A549 (cell line): ENCODE measurements at regions not wholly inside any gene's neighbourhood (a gene's known extent, or its start where the extent isn't known, plus 50 kb on each side); places are given as distances from the start of the nearest gene placed in this dataset.

Experiments used
- ATAC-seq, 2 experiments: fragments of 200-7000 bp in 1 of 2; fragments of >200 bp in 1 of 2; cut with Nextera tagmentation in 1 of 2; cut with Tn5 transposase in 1 of 2; 3 replicates each; pipeline versions ENCODE4 v1.8.0 to v1.9.1; 2018 to 2020; ENCODE audit warnings: mild to moderate bottlenecking in 1 of 2, moderate library complexity in 1 of 2
- CTCF ChIA-PET: fragments of 300-600 bp; sonication (Branson Sonifier 250); formaldehyde crosslinking; extraction: SDS; loops from one replicate; lab custom pipeline; 2021; ENCODE audit warnings: antibody characterized with exemption, inconsistent platforms; lab: Yijun Ruan, JAX
- POLR2A ChIA-PET: fragments of 350-600 bp; formaldehyde crosslinking; extraction: SDS; loops from one replicate; lab custom pipeline; 2021; ENCODE audit warnings: antibody characterized with exemption, inconsistent platforms; lab: Yijun Ruan, JAX
- DNase-seq, 2 experiments: peaks; one replicate each; pipeline versions ENCODE4 v3.0.0 to v3.0.0-alpha.2; 2011 to 2016; ENCODE audit warnings: low read depth in 1 of 2, low spot score in 1 of 2
- FAIRE-seq: peaks from 2 replicates; lab custom pipeline; 2011; peaks lifted over from hg19 to GRCh38; lab: Jason Lieb, UNC
- H3K27ac ChIP-seq, 2 experiments: fragments of >200 bp; sonication (Bioruptor Twin); formaldehyde crosslinking; 3 replicates each; pipeline ENCODE4 v1.5.1; 2016 to 2017
- H3K4me1 ChIP-seq: fragments of >200 bp; sonication (Bioruptor Twin); formaldehyde crosslinking; 3 replicates; pipeline ENCODE4 v1.6.1; 2016
- H3K4me2 ChIP-seq: fragments of >200 bp; sonication (Bioruptor Twin); formaldehyde crosslinking; 3 replicates; pipeline ENCODE4 v1.6.1; 2016
- H3K4me3 ChIP-seq: fragments of >200 bp; sonication (Bioruptor Twin); formaldehyde crosslinking; 3 replicates; pipeline ENCODE4 v1.5.1; 2016
- H3K9me3 ChIP-seq: fragments of >200 bp; sonication (Bioruptor Twin); formaldehyde crosslinking; 3 replicates; pipeline ENCODE4 v1.6.1; 2016
- BHLHE40 ChIP-seq: IDR thresholded peaks from 2 replicates; pipeline ENCODE4 v1.6.1; 2012; ENCODE audit warnings: low read depth, low read length, inconsistent platforms
- CEBPB ChIP-seq, 2 experiments: fragments of >200 bp in 1 of 2; sonication (Bioruptor Twin) in 1 of 2; formaldehyde crosslinking in 1 of 2; IDR thresholded peaks; 2 replicates each; pipeline ENCODE4 v1.6.1; 2012 to 2016
- EHF ChIP-seq: fragments of 250-450 bp; sonication (Bioruptor Pico); IDR thresholded peaks from 2 replicates; pipeline ENCODE4 v1.5.0; 2020; ENCODE audit warnings: mild to moderate bottlenecking
- EHMT2 ChIP-seq: fragments of 200-600 bp; sonication (generic); IDR thresholded peaks from 2 replicates; pipeline ENCODE4 v1.6.1; 2016; ENCODE audit warnings: antibody characterized with exemption, low read depth, mild to moderate bottlenecking, moderate library complexity
- EP300 ChIP-seq, 2 experiments: fragments of >200 bp; sonication (Bioruptor Twin); formaldehyde crosslinking; IDR thresholded peaks; 2 replicates in 1 of 2; 3 replicates in 1 of 2; pipeline ENCODE4 v1.6.1; 2016 to 2017
- ESRRA ChIP-seq: fragments of 150-350 bp; IDR thresholded peaks from 2 replicates; pipeline ENCODE4 v1.6.1; 2014; ENCODE audit warnings: mild to moderate bottlenecking, low read length, borderline replicate concordance
- FOSB ChIP-seq: fragments of 250-450 bp; sonication (Bioruptor Pico); IDR thresholded peaks from 2 replicates; pipeline ENCODE4 v1.5.0; 2020; ENCODE audit warnings: mild to moderate bottlenecking, moderate library complexity
- FOSL2 ChIP-seq, 2 experiments: fragments of 450-650 bp in 1 of 2; fragments of >200 bp in 1 of 2; sonication (Bioruptor Twin) in 1 of 2; formaldehyde crosslinking; IDR thresholded peaks; 2 replicates each; pipeline versions ENCODE4 v1.5.0 to v1.6.1; 2016 to 2020; ENCODE audit warnings: mild to moderate bottlenecking in 1 of 2, moderate library complexity in 1 of 2
- GATA3 ChIP-seq: IDR thresholded peaks from 2 replicates; pipeline ENCODE4 v1.6.1; 2012; ENCODE audit warnings: borderline replicate concordance
- HDAC2 ChIP-seq: fragments of 200-600 bp; sonication (generic); IDR thresholded peaks from 2 replicates; pipeline ENCODE4 v1.6.1; 2016
- JUN ChIP-seq, 2 experiments: fragments of >200 bp; sonication (Bioruptor Twin); formaldehyde crosslinking; IDR thresholded peaks; 2 replicates in 1 of 2; 3 replicates in 1 of 2; pipeline ENCODE4 v1.6.1; 2016 to 2017
- JUNB ChIP-seq: fragments of >200 bp; sonication (Bioruptor Twin); formaldehyde crosslinking; IDR thresholded peaks from 2 replicates; pipeline ENCODE4 v1.6.1; 2016
- MYC ChIP-seq: IDR thresholded peaks from 2 replicates; pipeline ENCODE4 v1.6.1; 2012; ENCODE audit warnings: mild to moderate bottlenecking, inconsistent platforms, low read length, improper control_type of control experiment, borderline replicate concordance
- NFE2L2 ChIP-seq: fragments of 150-350 bp; conservative IDR thresholded peaks from 2 replicates; pipeline ENCODE4 v1.6.1; 2014; ENCODE audit warnings: low read length
- NR3C1 ChIP-seq: fragments of >200 bp; sonication (Bioruptor Twin); formaldehyde crosslinking; IDR thresholded peaks from 3 replicates; pipeline ENCODE4 v1.6.1; 2017
- POLR2A ChIP-seq: IDR thresholded peaks from 2 replicates; pipeline ENCODE4 v1.6.1; 2012; ENCODE audit warnings: mild to moderate bottlenecking, low read length
- POLR2AphosphoS2 ChIP-seq: conservative IDR thresholded peaks from 2 replicates; pipeline ENCODE4 v1.6.1; 2012; ENCODE audit warnings: low read length, improper control_type of control experiment, inconsistent platforms
- RCOR1 ChIP-seq: fragments of 150-350 bp; IDR thresholded peaks from 2 replicates; pipeline ENCODE4 v1.6.1; 2014; ENCODE audit warnings: antibody characterized with exemption, low read length, low read depth
- RFX5 ChIP-seq: fragments of 450-650 bp; IDR thresholded peaks from 2 replicates; pipeline ENCODE4 v1.7.1; 2014; ENCODE audit warnings: antibody characterized with exemption, mild to moderate bottlenecking, moderate library complexity
- RNF2 ChIP-seq: fragments of 200-600 bp; sonication (generic); IDR thresholded peaks from 2 replicates; pipeline ENCODE4 v1.6.1; 2016; ENCODE audit warnings: low read depth, mild to moderate bottlenecking, antibody characterized with exemption, moderate library complexity, borderline replicate concordance
- SMC3 ChIP-seq: fragments of >200 bp; sonication (Bioruptor Twin); formaldehyde crosslinking; IDR thresholded peaks from 3 replicates; pipeline ENCODE4 v1.6.1; 2018; ENCODE audit warnings: inconsistent platforms
- SREBF2 ChIP-seq: fragments of 450-650 bp; IDR thresholded peaks from 2 replicates; pipeline ENCODE4 v1.6.1; 2014; ENCODE audit warnings: mild to moderate bottlenecking, moderate library complexity
- WGBS: methylation state at CpG from one replicate; pipeline ENCODE4 v1.1.6; 2017; ENCODE audit errors: missing lambda C conversion rate; 5-methylcytosine and 5-hydroxymethylcytosine counted together
- TF ChIP-seq, protein P1 (sequence below): fragments of 250-450 bp; sonication (Bioruptor Pico); IDR thresholded peaks from 2 replicates; pipeline ENCODE4 v1.5.0; 2020; ENCODE audit warnings: low read depth, mild to moderate bottlenecking, moderate library complexity
- TF ChIP-seq, protein P2 (sequence below): fragments of 450-650 bp; IDR thresholded peaks from 2 replicates; pipeline ENCODE4 v1.6.1; 2014; ENCODE audit warnings: antibody characterized with exemption
- TF ChIP-seq, protein P3 (sequence below): fragments of 200-600 bp; sonication (generic); IDR thresholded peaks from 2 replicates; pipeline ENCODE4 v1.6.1; 2016; ENCODE audit warnings: antibody characterized with exemption, mild to moderate bottlenecking, moderate library complexity
- TF ChIP-seq, protein P4 (sequence below): IDR thresholded peaks from 2 replicates; pipeline ENCODE4 v1.6.1; 2012

DNA sequence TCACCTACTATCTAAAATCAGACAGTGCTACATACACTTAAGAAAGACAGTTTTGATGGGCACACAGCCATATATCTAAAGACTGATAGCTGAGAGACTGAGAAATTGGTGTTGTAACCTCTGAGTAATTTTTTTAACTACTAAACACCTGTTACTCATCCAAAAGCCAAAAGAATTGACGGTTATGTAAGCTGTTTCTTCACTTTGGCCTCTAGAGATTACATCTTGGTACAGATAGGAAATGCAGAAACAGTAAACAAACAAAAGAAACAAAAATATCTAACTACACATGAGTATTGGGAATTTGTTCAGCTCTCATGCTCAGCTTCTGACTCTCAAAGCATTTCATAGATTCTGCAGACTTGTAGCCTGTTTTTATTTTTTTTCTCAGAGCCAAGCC lies 152.1 kb upstream of the GAS1 start:
- H3K27ac ChIP-seq: no peak overlapping the region
- no peak for DNase-seq
- POLR2A ChIA-PET: no interaction called here
- no peak for FAIRE-seq
- peaks cover 7% of the 10 kb centered on the region; the same call in 2 of the 3 replicates for H3K9me3 ChIP-seq
- 0% methylated on average over 1 of the region's 1 CpG for WGBS
- CTCF ChIA-PET: interaction anchor here (1.1 kb wide), 1 partner anchor 11 kb away, joined by 3 read pairs; no protein-coding TSS in a partner anchor
- no peak overlapping the region for H3K4me3 ChIP-seq
- H3K4me1 ChIP-seq: no peaks in the 10 kb centered on the region
- TF ChIP-seq JUN (IDR thresholded peaks at IDR 0.05) (no peak), JUNB (no peak), GATA3 (no peak)
- TF ChIP-seq, protein P1, sequence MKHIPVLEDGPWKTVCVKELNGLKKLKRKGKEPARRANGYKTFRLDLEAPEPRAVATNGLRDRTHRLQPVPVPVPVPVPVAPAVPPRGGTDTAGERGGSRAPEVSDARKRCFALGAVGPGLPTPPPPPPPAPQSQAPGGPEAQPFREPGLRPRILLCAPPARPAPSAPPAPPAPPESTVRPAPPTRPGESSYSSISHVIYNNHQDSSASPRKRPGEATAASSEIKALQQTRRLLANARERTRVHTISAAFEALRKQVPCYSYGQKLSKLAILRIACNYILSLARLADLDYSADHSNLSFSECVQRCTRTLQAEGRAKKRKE: no peak
- TF ChIP-seq, protein P2, sequence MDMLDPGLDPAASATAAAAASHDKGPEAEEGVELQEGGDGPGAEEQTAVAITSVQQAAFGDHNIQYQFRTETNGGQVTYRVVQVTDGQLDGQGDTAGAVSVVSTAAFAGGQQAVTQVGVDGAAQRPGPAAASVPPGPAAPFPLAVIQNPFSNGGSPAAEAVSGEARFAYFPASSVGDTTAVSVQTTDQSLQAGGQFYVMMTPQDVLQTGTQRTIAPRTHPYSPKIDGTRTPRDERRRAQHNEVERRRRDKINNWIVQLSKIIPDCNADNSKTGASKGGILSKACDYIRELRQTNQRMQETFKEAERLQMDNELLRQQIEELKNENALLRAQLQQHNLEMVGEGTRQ: no peak
- H3K4me2 ChIP-seq: no peak overlapping the region
- ATAC-seq: no peak

DNA sequence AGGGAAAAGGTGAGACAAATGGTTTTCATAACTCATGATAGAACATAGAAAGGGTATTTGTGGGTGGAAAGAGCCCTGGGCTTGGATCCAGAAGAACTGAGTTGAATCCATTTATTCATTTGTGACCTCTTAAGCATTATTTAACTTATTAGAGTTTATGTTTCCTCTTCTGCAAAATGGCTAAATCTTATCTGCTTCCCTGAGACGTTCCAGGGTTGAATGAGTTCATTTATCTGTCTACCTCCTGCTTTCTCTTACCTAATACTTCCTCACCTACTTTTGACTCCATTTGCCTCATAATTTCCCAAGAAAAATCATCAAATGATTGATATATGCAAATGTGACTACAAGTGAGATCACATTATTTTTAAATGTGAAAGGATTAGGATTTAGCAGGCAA lies 152.7 kb upstream of the GAS1 start:
- CTCF ChIA-PET: interaction anchor here (1.1 kb wide), 1 partner anchor 11 kb away, joined by 3 read pairs; no protein-coding TSS in a partner anchor
- Histone ChIP-seq H3K4me3 (no peak overlapping the region), H3K9me3 (peaks cover 7% of the 10 kb centered on the region; the same call in 2 of the 3 replicates), H3K4me1 (no peaks in the 10 kb centered on the region), H3K27ac (no peak overlapping the region), H3K4me2 (no peak overlapping the region)
- DNase-seq (no peak), FAIRE-seq (no peak), ATAC-seq (no peak)
- WGBS: 3% methylated on average over 1 of the region's 1 CpG
- POLR2A ChIA-PET: no interaction called here
- TF ChIP-seq FOSL2 (IDR thresholded peaks at IDR 0.05): no peak
- no peak for TF ChIP-seq FOSL2 (CRISPR knock-in tag; IDR thresholded peaks at IDR 0.05)
- TF ChIP-seq EP300 (IDR thresholded peaks at IDR 0.05): no peak
- no peak for TF ChIP-seq RCOR1
- no peak for TF ChIP-seq EHMT2
- TF ChIP-seq, protein P3, sequence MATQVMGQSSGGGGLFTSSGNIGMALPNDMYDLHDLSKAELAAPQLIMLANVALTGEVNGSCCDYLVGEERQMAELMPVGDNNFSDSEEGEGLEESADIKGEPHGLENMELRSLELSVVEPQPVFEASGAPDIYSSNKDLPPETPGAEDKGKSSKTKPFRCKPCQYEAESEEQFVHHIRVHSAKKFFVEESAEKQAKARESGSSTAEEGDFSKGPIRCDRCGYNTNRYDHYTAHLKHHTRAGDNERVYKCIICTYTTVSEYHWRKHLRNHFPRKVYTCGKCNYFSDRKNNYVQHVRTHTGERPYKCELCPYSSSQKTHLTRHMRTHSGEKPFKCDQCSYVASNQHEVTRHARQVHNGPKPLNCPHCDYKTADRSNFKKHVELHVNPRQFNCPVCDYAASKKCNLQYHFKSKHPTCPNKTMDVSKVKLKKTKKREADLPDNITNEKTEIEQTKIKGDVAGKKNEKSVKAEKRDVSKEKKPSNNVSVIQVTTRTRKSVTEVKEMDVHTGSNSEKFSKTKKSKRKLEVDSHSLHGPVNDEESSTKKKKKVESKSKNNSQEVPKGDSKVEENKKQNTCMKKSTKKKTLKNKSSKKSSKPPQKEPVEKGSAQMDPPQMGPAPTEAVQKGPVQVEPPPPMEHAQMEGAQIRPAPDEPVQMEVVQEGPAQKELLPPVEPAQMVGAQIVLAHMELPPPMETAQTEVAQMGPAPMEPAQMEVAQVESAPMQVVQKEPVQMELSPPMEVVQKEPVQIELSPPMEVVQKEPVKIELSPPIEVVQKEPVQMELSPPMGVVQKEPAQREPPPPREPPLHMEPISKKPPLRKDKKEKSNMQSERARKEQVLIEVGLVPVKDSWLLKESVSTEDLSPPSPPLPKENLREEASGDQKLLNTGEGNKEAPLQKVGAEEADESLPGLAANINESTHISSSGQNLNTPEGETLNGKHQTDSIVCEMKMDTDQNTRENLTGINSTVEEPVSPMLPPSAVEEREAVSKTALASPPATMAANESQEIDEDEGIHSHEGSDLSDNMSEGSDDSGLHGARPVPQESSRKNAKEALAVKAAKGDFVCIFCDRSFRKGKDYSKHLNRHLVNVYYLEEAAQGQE: no peak
- no peak for TF ChIP-seq SREBF2
- TF ChIP-seq BHLHE40: no peak
- no peak for TF ChIP-seq NR3C1
- no peak for TF ChIP-seq NFE2L2
- no peak for TF ChIP-seq HDAC2
- TF ChIP-seq FOSB (CRISPR knock-in tag): no peak
- no peak for TF ChIP-seq EHF (CRISPR knock-in tag)
- TF ChIP-seq, protein P4, sequence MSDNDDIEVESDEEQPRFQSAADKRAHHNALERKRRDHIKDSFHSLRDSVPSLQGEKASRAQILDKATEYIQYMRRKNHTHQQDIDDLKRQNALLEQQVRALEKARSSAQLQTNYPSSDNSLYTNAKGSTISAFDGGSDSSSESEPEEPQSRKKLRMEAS: no peak
- no peak for TF ChIP-seq POLR2A
- no peak for TF ChIP-seq CEBPB (IDR thresholded peaks at IDR 0.05)
- no peak for TF ChIP-seq RNF2

DNA sequence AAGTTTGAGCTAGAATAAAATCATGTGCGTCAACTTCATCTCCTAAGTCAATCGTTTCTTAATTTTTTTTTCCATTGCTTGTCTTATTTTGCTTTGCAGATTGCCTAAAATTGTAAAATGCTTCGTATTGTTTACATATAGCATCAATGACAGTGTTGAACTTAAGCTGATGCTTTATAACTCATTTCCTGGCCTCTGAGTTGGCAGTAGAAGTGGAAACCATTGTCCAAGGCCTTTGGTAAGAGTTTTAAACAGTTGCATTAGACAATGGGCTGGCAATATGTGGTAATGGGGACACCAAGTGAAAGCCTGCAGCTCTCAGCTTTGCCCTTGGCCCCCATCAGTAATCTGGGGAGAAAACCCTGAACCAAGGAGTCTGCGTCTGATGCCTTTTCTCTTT lies 154.8 kb upstream of the GAS1 start:
- POLR2A ChIA-PET: no interaction called here
- H3K4me2 ChIP-seq: no peak overlapping the region
- DNase-seq (no peak), FAIRE-seq (no peak)
- peaks cover 7% of the 10 kb centered on the region; the same call in 2 of the 3 replicates for H3K9me3 ChIP-seq
- WGBS: 27% methylated on average over 4 of the region's 4 CpGs
- no peak overlapping the region for H3K4me3 ChIP-seq
- no peaks in the 10 kb centered on the region for H3K4me1 ChIP-seq
- no peak for TF ChIP-seq EP300 (IDR thresholded peaks at IDR 0.05)
- TF ChIP-seq ESRRA: no peak
- TF ChIP-seq GATA3: no peak
- no peak for TF ChIP-seq NR3C1
- TF ChIP-seq SMC3: no peak
- TF ChIP-seq CEBPB (IDR thresholded peaks at IDR 0.05): no peak
- no peak for TF ChIP-seq JUN (IDR thresholded peaks at IDR 0.05)
- TF ChIP-seq POLR2AphosphoS2: no peak
- TF ChIP-seq MYC: no peak
- TF ChIP-seq RFX5: no peak
- TF ChIP-seq, protein P3: no peak
- no peak for TF ChIP-seq HDAC2
- TF ChIP-seq, all 56 proteins: peak for 0
- no peak for ATAC-seq
- no peak overlapping the region for H3K27ac ChIP-seq
- CTCF ChIA-PET: interaction anchor here (1.2 kb wide), 1 partner anchor 223 kb away, joined by 3 read pairs; no protein-coding TSS in a partner anchor
